Natural killer cell treated with Interleukin-12 subunit alpha and Interleukin-12 subunit beta and Interleukin-15 and Interleukin-18, amount 100 ng/mL, for 72 hours (primary cell): ENCODE measurements at regions not wholly inside any gene's neighbourhood (a gene's known extent, or its start where the extent isn't known, plus 50 kb on each side); places are given as distances from the start of the nearest gene placed in this dataset.

Experiments
- ATAC-seq, 2 donors: fragments of 150-1000 bp; cut with Tn5 transposase in 1 of 2; sonication (Bioruptor Pico), chemical (Tn5 transposase) in 1 of 2; 2 replicates each; pipeline ENCODE4 v1.10.0; 2021
- DNase-seq: peaks from one replicate; pipeline ENCODE4 v3.0.0; 2022; ENCODE audit warnings: low spot score
- H3K27ac Mint-ChIP-seq, 2 donors: 1 replicate in 1 of 2; 2 replicates in 1 of 2; pipeline ENCODE4 v1.8.0; 2022; ENCODE audit warnings: mixed read lengths in 2 of 2, mild to moderate bottlenecking in 1 of 2, moderate library complexity in 1 of 2
- H3K27me3 Mint-ChIP-seq, 2 donors: 1 replicate in 1 of 2; 2 replicates in 1 of 2; pipeline ENCODE4 v1.8.0; 2022; ENCODE audit warnings: mixed read lengths in 2 of 2
- H3K36me3 Mint-ChIP-seq: one replicate; pipeline ENCODE4 v1.8.0; 2022; ENCODE audit warnings: mixed read lengths
- H3K4me1 Mint-ChIP-seq, 2 donors: 1 replicate in 1 of 2; 2 replicates in 1 of 2; pipeline ENCODE4 v1.8.0; 2022; ENCODE audit warnings: low read depth in 2 of 2, mixed read lengths in 2 of 2, mild to moderate bottlenecking in 1 of 2
- H3K4me3 Mint-ChIP-seq: one replicate; pipeline ENCODE4 v1.8.0; 2022; ENCODE audit warnings: mixed read lengths
- H3K9me3 Mint-ChIP-seq: 2 replicates; pipeline ENCODE4 v1.8.0; 2022; ENCODE audit warnings: mixed read lengths

DNA sequence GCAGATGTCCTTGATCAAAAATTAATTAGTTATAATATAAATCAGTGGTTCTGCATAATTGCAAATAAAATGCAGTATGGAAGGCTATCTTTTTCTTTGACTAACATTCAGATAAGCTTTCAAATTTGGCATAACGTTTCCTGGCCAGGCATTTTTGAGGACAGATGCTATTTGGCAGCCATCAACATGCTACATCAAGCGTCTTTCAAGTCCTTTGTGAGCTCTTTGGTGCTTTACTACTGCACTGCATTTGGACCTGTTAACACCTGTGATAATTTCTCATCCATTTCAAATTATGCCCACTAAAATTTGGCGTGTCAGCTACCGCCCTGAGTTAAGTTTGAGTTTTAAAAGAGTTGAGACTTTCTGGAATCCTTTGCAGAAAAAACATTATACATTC is 545.7 kb downstream of the STK39 start:
- no peak for ATAC-seq
- no peaks in the 10 kb centered on the region for H3K9me3 Mint-ChIP-seq
- H3K27ac Mint-ChIP-seq: no peak overlapping the region
- H3K27me3 Mint-ChIP-seq: no peaks in the 10 kb centered on the region
- DNase-seq: no peak
- H3K4me1 Mint-ChIP-seq: no peaks in the 10 kb centered on the region
- H3K4me3 Mint-ChIP-seq: no peak overlapping the region
- no peaks in the 10 kb centered on the region for H3K36me3 Mint-ChIP-seq

- Mint-ChIP-seq H3K4me3 (no peak overlapping the region), H3K27ac (no peak overlapping the region), H3K4me1 (no peaks in the 10 kb centered on the region), H3K9me3 (no peaks in the 10 kb centered on the region), H3K27me3 (no peaks in the 10 kb centered on the region), H3K36me3 (no peaks in the 10 kb centered on the region)
- ATAC-seq (no peak), DNase-seq (no peak)
Measured at GRCh38 chr2:167697948-167698347, 549.4 kb downstream of the STK39 start.

- Mint-ChIP-seq H3K27me3 (no peaks in the 10 kb centered on the region), H3K27ac (no peak overlapping the region), H3K36me3 (no peaks in the 10 kb centered on the region), H3K9me3 (no peaks in the 10 kb centered on the region), H3K4me1 (no peaks in the 10 kb centered on the region), H3K4me3 (no peak overlapping the region)
- ATAC-seq (no peak), DNase-seq (no peak)
Measured at GRCh38 chr2:167697194-167697593, 550.2 kb downstream of the STK39 start.

DNA sequence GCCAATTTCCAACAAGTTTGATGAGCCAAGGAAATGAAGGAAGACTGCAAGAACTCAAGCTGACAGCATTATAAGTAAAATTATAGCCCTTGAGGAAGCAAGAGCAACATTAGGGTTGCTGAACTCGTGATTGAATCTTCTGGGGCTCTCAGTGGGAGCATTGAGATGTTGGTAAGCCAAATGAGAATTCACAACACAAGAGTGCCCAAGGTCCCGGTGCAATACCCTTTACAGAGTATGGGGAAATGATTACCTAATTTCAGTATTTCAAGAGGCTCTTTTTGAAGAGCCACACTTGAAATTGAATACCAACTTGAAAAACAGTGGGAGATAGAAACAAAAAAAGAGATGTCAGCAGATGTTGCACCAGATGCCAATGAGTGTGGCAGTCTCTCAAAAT is 554.5 kb downstream of the STK39 start:
- no peak for ATAC-seq
- H3K36me3 Mint-ChIP-seq: no peaks in the 10 kb centered on the region

DNA sequence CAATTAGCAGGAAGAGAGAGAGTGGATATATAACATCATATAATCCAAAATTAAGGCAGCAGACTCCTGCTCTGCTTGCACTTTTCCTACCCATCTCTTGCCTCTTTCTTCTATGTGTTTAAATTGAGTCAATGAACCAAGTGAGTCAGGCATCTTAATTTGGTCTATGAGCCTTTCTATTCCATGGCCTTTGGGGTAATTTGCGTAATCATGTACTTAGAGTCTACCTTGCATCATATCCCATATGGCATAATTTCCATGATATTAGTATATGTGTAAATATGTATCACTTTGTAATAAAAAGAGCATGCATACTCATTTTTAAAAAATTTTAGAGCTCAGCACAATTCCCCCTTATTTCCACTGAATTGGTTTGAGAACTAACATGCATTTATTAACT is 555.2 kb downstream of the STK39 start:
- ATAC-seq: no peak
- Mint-ChIP-seq H3K27me3 (peaks cover 0 to 8% of the 10 kb centered on the region in 2 donors), H3K27ac (no peak overlapping the region), H3K9me3 (no peaks in the 10 kb centered on the region), H3K4me3 (no peak overlapping the region), H3K36me3 (no peaks in the 10 kb centered on the region), H3K4me1 (no peaks in the 10 kb centered on the region)
- DNase-seq: no peak

More for the DNA sequence above, 554.5 kb downstream of the STK39 start:
- H3K9me3 Mint-ChIP-seq: no peaks in the 10 kb centered on the region
- no peak for DNase-seq
- H3K4me3 Mint-ChIP-seq: no peak overlapping the region
- H3K27me3 Mint-ChIP-seq: peaks cover 0 to 8% of the 10 kb centered on the region in 2 donors
- H3K27ac Mint-ChIP-seq: no peak overlapping the region
- H3K4me1 Mint-ChIP-seq: no peaks in the 10 kb centered on the region

- H3K4me3 Mint-ChIP-seq: no peak overlapping the region
- no peaks in the 10 kb centered on the region for H3K4me1 Mint-ChIP-seq
- no peaks in the 10 kb centered on the region for H3K9me3 Mint-ChIP-seq
- DNase-seq (no peak), ATAC-seq (no peak)
- H3K36me3 Mint-ChIP-seq: no peaks in the 10 kb centered on the region
- no peak overlapping the region for H3K27ac Mint-ChIP-seq
- H3K27me3 Mint-ChIP-seq: peaks cover 0 to 8% of the 10 kb centered on the region in 2 donors
Measured at GRCh38 chr2:167689444-167689843, 558.0 kb downstream of the STK39 start.

GRCh38 chr2:167686691-167687090 is 560.7 kb downstream of the STK39 start:
- ATAC-seq (no peak), DNase-seq (no peak)
- no peaks in the 10 kb centered on the region for H3K9me3 Mint-ChIP-seq
- H3K27ac Mint-ChIP-seq: no peak overlapping the region
- H3K36me3 Mint-ChIP-seq: no peaks in the 10 kb centered on the region
- H3K27me3 Mint-ChIP-seq: peaks cover 0 to 12% of the 10 kb centered on the region in 2 donors
- H3K4me1 Mint-ChIP-seq: no peaks in the 10 kb centered on the region
- no peak overlapping the region for H3K4me3 Mint-ChIP-seq

- H3K36me3 Mint-ChIP-seq: no peaks in the 10 kb centered on the region
- no peak overlapping the region for H3K27ac Mint-ChIP-seq
- peaks cover 0 to 4% of the 10 kb centered on the region in 2 donors for H3K27me3 Mint-ChIP-seq
- DNase-seq: no peak
- no peaks in the 10 kb centered on the region for H3K4me1 Mint-ChIP-seq
- ATAC-seq: no peak
- H3K9me3 Mint-ChIP-seq: no peaks in the 10 kb centered on the region
- H3K4me3 Mint-ChIP-seq: no peak overlapping the region
Measured at GRCh38 chr2:167681234-167682015, 566.0 kb downstream of the STK39 start.

DNA sequence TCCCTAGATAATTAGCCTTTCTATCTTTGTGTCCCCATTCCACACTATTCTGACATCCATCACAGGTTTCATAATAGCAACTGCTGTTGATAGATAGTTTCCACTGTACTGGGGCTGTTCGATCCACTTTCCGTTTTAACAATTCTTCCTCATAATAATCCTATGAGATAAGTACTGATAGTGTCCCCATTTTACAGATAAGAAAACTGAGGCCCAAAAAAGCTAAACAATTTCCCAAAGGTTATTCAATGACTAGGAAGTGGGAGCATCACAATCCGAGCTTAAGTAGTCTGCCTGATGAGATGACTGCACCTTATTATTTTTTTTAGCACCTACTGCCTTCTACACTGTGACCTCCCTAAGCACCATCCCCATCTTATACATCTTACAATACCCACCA is 569.2 kb downstream of the STK39 start:
- ATAC-seq: no peak
- no peak overlapping the region for H3K27ac Mint-ChIP-seq
- H3K27me3 Mint-ChIP-seq: no peaks in the 10 kb centered on the region
- no peaks in the 10 kb centered on the region for H3K4me1 Mint-ChIP-seq
- H3K36me3 Mint-ChIP-seq: no peaks in the 10 kb centered on the region
- no peaks in the 10 kb centered on the region for H3K9me3 Mint-ChIP-seq
- H3K4me3 Mint-ChIP-seq: no peak overlapping the region
- DNase-seq: no peak

- Mint-ChIP-seq H3K27ac (no peak overlapping the region), H3K4me1 (no peaks in the 10 kb centered on the region), H3K9me3 (peaks cover 5% of the 10 kb centered on the region), H3K4me3 (no peak overlapping the region), H3K36me3 (peaks cover under 1% of the 10 kb centered on the region), H3K27me3 (no peaks in the 10 kb centered on the region)
- ATAC-seq (no peak), DNase-seq (no peak)
Measured at GRCh38 chr2:167675906-167676305, 571.5 kb downstream of the STK39 start.

DNA sequence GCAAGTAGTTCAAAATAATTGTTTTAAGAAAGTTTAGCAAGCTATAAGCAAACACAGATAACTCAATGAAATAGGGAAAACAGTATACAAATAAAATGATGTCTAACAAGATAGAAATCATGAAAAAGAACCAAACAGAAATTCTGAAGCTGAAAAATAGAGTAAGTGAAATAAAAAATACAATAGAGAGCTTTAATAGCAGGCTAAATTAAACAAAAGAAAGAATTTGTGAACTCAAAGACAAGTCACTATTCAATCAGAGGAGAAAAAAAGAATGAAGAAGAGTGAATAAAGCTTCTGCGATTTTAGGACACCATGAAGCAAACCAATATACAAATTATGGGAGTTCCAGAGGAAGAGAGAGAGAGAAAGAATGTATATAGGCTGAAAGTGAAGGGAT is 576.8 kb downstream of the STK39 start:
- no peaks in the 10 kb centered on the region for H3K4me1 Mint-ChIP-seq
- H3K27me3 Mint-ChIP-seq: no peaks in the 10 kb centered on the region
- ATAC-seq: no peak
- no peak overlapping the region for H3K4me3 Mint-ChIP-seq
- H3K36me3 Mint-ChIP-seq: peaks cover 18% of the 10 kb centered on the region
- DNase-seq: no peak
- peaks cover 19% of the 10 kb centered on the region for H3K9me3 Mint-ChIP-seq
- H3K27ac Mint-ChIP-seq: no peak overlapping the region

GRCh38 chr2:167653131-167653530 is 594.3 kb downstream of the STK39 start:
- ATAC-seq (no peak), DNase-seq (no peak)
- H3K9me3 Mint-ChIP-seq: no peaks in the 10 kb centered on the region
- H3K4me3 Mint-ChIP-seq: no peak overlapping the region
- no peak overlapping the region for H3K27ac Mint-ChIP-seq
- no peaks in the 10 kb centered on the region for H3K4me1 Mint-ChIP-seq
- H3K36me3 Mint-ChIP-seq: no peaks in the 10 kb centered on the region
- no peaks in the 10 kb centered on the region for H3K27me3 Mint-ChIP-seq

DNA sequence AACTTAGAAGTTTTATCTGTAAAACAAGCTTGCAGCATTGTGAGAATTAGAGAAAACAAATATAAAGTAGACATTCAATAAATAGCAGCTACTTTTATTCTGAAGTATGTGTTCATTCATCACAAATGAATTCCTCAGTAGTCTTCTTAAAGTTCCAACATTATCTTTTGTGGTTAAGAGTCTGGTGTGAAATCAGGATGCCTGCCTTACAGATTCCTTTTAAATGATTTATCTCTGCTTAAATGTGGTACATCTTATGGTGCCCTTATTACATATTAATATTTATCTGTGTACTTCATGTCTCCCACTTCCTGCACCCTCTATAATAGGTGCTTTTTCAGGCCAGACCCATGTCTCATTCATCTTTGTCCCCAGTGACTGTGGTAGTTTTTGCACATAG is 595.0 kb downstream of the STK39 start:
- H3K27me3 Mint-ChIP-seq: no peaks in the 10 kb centered on the region
- no peaks in the 10 kb centered on the region for H3K9me3 Mint-ChIP-seq
- H3K27ac Mint-ChIP-seq: no peak overlapping the region
- H3K4me3 Mint-ChIP-seq: no peak overlapping the region
- no peaks in the 10 kb centered on the region for H3K4me1 Mint-ChIP-seq
- DNase-seq (no peak), ATAC-seq (no peak)
- no peaks in the 10 kb centered on the region for H3K36me3 Mint-ChIP-seq

DNA sequence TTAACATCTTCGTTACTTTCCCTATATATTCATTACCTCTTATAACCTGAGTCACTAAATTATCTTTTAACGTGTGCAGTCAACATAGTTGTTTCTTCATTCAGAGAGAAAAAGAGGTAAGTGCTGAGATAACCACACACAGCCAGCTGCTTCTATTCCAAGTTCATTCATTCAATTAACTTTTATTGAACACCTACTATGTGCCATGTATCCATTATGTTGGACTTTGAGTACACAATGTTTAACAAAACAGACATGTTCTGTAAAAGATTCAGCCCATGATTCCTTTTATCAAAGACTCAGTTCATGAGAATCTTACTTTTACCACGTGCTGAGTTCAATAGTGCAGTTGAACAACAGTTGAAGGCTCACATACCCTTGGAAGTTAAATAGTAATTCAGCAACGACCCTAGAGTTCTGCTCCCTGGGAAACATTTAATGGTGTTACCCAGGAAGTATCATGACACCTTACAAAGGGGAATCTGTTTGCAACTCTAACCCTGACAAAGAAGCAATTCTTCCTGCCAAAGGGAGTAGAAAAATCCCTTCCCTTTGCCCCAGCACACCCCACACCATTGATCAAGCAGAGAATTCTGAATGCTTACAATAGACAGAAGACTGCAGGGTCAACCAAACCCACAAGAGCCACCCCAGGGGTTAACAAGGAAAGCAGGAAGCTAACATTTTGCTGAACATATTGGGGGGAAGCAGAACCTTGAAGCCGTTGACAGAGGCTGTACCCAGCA is 595.8 kb downstream of the STK39 start:
- H3K4me1 Mint-ChIP-seq: no peaks in the 10 kb centered on the region
- H3K9me3 Mint-ChIP-seq: no peaks in the 10 kb centered on the region
- ATAC-seq: no peak
- H3K4me3 Mint-ChIP-seq: no peak overlapping the region
- no peaks in the 10 kb centered on the region for H3K36me3 Mint-ChIP-seq
- DNase-seq: no peak
- no peaks in the 10 kb centered on the region for H3K27me3 Mint-ChIP-seq
- no peak overlapping the region for H3K27ac Mint-ChIP-seq
